Stimulated activated CD4-positive, alpha-beta T cell treated with anti-CD3 and anti-CD28 coated beads, TNF-alpha, amount 100 ng/mL, for 48 hours (primary cell): ENCODE measurements at regions not wholly inside any gene's neighbourhood (a gene's known extent, or its start where the extent isn't known, plus 50 kb on each side); places are given as distances from the start of the nearest gene placed in this dataset.

Source experiments
- DNase-seq, 3 donors: peaks; one replicate each; pipeline ENCODE4 v3.0.0-alpha.2; 2020; ENCODE audit warnings: low read depth in 3 of 3

DNA sequence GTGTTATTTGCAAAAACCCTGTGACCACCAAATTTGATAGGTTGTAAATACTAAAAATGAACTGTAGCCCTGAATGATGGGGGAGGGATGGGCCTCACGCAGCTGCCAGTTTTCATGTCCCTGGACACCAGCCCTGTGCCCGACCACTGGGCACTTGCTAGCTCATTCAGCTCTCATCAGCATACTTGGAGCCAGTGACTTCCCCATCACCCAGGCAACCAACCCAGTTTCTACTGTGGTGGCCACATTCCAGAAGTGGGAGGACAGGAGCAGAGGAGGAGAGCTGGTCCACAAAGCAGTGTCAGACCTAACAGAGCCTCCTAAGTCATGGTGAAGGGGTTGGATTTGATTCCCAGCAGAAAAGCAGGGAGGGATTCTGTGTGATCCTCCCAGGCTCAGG, 128.2 kb downstream of the CPEB2 start:
- DNase-seq = no peak

DNA sequence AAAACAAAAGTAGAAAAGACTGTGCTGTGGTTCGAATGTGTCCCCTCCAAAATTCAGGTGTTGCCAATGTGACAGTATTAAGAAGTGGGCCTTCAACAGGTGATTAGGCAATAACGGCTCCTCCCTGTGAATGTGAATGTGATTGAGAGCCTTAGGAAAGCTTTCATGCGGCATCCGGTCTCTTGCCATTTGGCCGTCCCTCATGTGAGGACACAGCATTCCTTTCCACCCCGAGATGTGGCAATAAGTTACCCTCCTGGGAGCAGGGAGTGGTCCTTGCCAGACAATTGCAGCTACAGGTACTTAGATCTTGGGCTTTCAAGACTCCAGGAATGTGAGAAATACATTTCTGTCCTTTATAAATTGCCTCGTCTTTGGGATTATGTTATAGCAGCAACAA, 129.3 kb downstream of the CPEB2 start:
- DNase-seq = no peak

DNA sequence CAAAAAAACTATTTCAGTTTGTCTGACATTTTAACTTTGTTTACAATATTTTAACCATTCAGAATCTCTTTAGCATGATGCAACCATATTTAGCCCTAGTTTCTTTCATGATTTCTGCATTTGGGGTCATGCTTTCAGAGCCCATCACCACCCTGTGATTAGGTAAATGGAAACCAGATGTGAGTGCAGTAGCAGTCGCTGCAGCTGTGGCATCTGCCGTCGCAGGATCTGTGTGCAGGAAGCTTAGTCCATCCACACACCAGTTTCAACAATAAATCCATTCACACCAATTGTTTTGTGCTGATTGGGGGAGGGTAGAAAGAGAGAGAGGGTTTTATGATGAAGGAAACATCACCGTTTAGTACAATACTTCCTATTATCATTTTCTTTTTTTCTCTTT, 130.5 kb downstream of the CPEB2 start:
- no peak for DNase-seq

DNA sequence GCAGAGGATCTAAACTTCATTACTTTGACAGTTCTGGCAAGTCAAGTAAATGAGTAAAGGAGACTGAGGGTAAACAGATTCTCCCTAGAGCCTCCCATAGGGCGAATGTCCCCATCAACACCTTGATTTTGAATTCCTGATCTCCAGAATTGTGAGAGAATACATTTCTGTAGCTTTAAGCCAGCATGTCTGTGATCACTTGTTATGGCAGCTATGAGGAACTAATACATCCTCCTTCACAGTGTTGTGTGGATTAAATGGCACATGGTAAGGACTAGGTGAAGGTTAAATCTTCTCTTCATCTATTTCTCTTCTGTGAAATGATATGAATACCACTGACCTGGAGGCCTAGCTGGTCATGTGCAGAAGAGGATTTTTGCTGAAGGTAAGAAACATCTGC, 137.3 kb downstream of the CPEB2 start:
- DNase-seq = no peak

DNA sequence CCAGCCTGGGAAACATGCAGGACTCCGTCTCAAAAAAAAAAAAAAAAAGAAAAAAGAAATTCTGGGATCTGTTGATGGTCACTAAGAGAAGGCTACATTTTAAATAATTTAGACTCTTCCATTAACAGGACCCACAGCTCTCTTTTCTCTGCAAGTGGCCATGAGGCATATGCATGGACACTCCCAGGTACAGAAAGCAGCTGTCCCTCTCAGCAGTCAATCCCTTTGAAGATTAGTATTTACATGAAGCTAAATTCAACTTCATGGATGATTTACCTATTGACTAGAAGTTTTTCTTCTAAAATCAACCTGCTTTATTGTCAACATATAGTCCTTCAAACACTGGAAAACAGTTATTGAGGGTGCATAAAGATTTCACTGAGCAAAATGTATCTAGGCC, 139.9 kb downstream of the CPEB2 start:
- no peak for DNase-seq

DNA sequence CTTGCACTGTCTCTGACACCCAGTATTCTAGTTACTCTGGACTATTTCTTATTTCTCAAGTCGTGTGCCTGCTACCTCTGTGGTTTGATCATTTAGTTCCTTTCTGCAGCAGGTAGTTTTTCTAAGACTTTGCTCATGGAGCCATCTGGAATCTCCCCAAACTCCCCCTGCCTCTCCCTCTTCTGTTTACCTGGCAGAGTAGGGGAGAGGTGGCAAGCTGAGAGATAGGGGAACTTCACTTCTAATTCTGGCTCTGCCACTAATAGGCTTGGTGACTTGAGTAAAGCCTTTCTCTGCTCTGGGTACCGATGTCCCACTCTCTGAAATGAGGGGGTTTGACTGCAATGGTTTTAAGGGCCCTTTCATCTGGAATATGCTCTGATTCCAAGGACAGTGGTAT, 141.3 kb downstream of the CPEB2 start:
- DNase-seq = no peak

DNA sequence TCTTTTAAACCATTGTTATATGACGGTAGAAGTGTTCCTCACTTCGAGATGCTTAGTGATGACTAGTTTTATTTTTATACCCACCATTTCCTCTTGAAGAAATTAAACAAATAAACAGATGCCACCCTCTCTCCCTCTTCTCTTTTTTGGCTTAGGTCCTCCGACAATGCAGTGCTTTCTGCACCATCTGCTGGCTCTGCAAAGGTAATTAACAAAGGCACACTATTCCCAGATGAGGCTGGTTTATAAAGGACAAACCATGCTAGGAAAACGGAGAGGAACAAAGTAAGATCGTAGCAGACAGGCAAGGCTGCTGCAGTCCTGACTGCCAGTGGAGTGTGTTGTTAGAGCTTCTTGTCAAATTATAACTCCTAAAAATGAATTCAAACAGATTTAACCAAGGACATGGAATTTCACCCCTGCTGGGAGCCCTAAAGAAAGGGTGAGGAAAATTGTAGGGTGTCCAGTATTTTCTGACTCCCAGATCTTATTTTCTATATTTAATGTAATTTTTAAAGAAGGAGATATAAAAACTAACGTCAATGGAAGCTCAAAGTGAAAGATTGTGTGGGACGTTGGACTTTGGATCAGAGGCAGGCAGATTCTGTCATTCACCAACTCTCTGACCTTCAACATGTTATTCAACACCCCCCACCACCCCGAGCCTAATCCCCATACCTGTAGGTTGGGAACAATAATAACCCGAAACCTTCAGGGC, 142.1 kb downstream of the CPEB2 start:
- no peak for DNase-seq

DNA sequence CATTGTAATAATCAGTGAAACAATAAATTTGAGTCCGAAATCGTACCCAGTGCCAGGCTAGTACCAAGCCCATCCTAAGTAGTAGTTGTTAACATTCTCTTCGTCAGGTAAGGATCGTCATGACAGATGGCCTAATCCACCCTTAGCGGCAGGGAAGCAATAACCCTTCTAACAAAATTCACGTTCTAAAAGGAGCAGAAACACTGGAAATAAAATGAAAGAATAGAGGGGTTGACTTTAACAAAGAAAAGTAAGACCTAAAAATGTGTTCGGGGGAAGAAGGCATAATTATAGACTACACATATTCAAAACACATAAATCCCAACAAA, 142.7 kb downstream of the CPEB2 start:
- no peak for DNase-seq

DNA sequence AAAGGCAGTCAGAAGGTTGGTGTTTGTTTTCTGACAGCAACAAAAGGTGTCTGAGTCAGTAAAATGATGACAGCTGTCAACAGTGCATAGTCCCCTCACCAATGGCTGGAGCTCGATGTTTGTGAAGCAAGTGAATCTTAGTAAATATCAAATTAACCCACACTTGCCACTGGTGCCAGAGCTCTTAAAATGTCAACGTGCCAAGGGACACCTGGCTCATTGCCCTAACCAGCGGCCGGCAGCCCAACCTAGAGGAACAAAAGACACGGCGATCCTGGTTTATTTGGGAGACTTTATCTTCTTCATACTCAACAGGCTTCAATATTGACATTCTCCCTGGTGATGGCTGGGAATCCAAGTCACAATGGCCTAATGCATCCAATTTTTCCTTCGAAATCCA, 143.4 kb downstream of the CPEB2 start:
- no peak for DNase-seq

DNA sequence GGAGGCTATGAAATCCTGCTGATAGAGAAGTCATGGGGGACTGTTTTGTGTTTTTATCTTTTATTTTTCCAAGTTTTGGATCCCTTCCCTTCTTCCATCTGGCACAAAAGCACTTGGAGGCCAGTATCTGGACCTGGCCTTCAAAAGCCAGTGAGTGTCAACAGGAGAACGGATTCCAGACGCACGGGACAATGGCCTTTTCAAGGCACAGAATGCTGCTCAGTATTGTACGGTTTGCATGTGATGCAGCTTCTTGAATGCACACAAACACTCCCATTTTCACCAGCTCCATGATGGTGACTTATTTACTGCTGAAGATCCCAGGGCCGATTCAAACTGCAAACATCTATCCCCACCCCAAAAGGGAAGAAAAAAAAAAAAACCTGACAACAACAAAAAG, 145.4 kb downstream of the CPEB2 start:
- no peak for DNase-seq

DNA sequence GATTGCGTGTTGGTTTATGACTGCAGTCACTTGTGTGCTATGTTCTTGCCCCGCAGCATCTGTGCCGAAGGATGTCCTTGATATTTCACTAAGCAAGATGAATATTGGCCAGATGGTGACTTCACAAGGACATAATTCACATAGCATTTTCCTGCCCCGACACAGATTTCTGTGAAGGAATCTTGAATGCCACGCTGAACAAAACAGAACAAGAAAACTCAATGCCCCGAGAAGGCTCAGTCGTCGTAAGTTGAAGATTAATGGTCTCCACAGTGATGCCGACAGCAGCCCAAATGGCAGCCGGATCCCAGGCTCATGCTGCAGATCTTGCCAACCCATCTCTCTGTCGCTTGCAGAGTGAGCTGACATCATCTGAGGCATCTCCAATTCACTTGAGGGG, 145.9 kb downstream of the CPEB2 start:
- DNase-seq = no peak

DNA sequence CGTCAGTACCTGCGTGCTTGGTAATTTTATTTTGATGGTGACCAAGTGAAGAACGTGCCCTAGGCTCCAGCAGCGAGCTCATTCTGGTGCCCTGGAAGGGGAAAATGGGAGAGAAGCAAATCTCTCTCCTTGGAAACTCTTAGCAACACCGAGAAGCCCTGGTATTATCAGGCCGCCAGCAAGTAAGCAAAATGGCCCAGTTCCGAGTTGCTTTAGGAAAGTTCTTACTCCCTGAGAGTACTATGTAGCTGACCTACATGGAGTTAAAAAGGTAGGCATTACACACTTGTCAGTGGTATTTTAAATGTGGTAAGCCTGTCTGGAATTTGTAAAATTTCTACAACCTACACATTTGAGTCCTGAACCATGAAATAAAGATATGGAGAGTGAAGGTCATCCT, 146.4 kb downstream of the CPEB2 start:
- no peak for DNase-seq

DNA sequence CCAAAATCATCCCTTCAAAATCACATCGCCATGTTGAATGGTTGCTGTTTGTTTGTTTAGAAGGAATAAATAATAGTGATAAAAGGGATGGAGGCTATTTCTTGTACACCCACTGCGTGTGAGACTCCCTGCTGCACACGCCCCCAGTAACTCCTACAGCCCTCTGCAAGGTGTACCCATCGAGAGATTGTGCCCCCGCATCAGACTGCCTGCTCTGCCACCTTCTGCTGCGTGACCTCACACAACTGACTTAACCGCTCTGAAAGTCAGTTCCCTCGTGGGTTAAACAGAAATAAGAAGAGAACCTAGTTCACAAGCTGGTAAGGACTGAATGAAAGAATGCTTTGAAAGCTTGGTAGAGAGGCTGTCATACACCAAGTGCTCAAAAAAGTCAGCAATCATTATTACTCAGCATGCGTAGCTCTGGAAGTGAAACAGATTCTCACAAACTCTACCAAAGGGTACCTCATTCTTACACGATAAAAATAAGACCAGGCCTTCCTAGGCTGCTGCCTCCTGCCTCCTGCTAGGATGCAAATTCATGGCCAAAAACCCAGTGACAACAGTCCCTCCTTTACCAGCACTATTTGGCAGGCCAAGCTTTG, 147.1 kb downstream of the CPEB2 start:
- DNase-seq = no peak

DNA sequence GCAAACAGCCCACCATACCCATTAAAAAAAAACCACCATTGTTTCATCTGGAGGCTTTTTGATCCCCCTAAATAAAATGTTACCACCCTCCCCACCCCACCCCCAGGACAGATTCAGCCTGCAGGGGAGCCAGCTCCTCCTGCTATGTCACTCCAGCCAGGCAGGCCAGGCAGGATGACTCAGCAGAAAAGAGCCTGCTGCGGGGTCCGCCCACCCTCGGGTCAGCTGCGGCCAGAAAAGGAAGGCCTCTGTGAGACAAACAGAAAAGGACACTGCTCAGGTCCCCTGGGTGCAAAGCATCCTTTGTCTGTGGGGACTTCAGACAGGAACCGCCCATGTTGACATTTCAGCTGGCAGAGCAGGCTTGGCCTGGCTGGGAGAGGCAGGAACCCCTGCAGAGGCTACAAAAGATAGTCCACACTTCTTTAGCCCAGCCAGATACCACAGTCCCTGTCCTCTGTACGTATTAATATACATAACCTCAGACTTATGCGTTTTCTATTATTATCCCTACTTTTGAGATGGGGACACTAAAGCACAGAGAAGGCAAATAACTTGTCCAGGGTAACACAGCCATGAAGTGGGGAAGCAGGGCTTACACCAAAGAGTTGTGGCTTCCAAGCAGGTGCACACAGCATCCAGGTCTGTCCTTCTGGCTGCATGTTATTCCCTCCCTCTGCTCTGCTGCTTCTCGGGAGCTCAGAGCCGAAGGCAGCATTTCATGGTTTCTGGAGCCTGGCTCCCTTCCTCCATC, 147.7 kb downstream of the CPEB2 start:
- no peak for DNase-seq

DNA sequence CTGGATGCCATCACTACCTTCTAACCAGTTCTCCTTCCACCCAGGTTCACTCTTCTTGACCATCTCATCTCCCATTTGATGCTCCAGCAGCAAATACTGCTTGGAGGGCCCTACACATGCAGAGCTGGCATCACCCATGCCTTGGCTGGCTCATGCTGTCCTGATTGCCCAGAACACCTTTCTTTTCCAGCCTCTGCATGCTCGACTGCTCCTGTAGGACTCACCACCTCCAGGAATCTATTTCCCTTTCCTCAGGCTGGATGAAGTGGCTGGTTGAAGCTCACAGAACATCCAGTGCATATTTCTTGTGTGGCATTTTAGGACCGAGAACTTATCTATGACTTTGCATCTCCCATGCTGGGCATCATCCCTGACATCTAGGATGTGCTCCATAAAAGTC, 148.3 kb downstream of the CPEB2 start:
- DNase-seq = no peak

DNA sequence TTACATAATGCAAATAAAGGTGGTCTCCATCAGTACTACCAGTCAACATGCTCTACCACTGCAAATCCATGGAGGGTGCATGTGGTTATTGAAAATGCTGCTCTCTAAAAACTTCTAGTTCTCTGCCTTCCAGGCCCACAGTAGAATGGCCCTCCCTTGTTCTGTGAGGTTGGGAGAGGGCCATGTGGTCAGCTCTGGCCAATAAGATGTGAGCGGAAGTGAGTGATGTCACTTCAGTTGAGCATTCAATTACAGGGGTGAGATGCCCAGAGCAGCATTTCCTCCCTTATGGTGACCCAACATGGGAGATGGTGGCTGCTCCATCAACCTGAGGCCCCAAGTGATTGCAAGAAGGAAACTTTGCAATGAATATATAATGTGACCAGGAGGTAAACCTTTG, 148.8 kb downstream of the CPEB2 start:
- DNase-seq = no peak

DNA sequence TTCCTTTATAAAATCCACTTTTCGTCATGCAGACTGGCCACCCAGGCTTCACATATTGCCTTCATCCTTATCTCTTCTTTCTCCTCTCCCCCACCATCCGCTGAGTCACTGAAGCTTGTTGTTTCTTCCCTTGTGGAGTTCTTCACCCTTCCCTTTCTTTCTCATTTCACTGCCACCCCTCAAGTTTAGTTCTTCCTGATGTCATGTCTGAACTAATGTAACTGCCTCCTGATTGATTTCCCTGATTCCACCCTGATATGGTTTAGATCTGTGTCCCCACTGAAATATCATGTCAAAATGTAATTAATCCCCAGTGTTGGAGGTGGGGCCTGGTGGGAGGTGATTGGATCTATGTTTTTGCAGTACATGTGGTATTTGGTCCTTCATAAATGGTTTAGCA, 151.4 kb downstream of the CPEB2 start:
- no peak for DNase-seq

DNA sequence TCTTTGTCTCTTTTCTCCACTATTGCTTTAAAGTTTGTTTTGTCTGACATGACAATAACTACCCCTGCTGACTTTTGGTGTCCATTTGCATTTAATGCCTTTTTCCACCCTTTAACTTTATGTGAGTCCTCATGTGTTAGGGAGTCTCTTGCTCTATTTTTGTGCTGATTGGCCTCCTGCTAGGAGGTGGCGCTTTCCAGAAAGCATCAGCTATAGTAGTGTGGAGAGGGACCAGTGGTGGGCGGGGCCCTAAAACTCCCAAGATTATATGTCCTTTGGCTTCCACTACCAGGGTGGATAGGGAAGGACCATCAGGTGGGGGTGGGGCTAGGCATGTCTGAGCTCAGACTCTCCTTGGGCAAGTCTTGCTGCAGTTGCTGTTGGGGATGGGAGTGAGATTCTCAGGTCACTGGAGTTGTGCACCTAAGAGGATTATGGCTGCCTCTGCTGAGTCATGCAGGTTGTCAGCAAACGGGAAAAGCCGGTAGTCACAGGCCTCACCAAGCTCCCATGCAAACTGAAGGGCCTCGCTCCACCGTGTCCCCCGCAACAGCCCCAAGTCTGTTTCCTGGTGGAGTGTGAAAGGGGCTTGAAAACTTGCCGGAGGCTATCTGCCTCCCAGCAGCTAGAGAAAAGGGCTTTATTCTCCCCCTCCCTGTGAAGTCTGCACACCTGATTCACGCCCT, 156.3 kb downstream of the CPEB2 start:
- DNase-seq = no peak

DNA sequence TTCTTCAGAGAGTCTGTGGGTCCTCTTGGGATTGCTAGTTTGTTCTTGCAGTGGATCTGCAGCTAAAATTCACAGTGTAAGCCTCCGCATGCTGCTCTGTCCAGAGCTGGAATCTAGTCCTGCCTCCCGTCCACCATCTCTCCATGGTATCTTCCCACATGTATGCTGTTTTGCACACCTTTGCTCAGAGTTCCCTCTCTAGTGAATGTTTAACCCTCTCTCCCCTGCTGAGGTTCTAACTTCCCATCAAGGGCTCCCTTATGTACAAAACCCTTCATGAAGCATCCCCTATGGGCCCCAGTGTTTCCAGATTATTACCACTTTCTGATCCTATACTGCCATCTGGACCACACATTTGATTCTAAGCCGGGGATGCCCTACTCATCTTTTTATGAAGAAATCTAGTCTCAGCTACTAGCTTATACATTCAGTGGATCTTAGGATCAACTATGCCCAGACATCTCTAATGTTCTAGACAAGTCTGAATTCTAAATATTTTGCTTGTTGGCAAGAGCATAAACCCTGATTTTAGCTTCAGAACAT, 157.3 kb downstream of the CPEB2 start:
- no peak for DNase-seq

DNA sequence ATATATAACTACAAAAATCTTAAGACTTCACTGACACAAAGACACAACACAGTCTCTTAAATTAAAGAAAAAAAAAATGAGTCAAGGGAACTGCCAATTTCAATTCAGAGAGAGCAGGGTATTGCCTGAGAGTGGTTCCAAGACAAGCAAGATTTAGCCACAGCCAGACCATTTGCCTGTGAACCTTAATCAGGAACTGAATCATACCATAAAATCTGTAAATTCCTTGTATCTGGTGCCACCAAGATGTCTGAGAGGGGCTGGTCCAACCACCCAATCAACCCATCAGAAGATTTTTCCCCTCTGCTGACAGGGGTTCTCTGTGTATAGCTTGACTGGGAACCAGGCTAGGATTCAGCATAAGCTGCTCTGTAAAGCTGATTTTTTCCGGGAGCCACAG, 159.2 kb downstream of the CPEB2 start:
- DNase-seq = no peak

DNA sequence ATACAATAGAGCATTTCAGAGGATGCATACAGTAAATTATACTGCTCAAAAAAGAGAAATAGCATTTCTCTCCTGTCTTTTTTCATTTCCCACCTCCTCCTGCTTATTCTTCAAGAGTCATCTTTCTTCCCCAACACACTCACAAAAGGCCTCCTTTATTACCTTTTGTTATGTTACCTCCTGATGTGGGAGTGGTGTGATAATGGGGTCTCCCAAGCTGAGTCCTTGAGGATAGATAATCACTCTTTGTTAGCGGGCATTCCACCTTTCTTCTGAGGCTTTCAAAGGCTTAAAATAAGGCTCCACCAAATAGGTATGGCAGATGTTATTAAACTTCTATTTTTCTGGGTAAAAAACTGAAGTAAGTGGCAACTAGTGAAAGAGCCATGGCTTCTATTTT, 159.8 kb downstream of the CPEB2 start:
- DNase-seq = no peak

DNA sequence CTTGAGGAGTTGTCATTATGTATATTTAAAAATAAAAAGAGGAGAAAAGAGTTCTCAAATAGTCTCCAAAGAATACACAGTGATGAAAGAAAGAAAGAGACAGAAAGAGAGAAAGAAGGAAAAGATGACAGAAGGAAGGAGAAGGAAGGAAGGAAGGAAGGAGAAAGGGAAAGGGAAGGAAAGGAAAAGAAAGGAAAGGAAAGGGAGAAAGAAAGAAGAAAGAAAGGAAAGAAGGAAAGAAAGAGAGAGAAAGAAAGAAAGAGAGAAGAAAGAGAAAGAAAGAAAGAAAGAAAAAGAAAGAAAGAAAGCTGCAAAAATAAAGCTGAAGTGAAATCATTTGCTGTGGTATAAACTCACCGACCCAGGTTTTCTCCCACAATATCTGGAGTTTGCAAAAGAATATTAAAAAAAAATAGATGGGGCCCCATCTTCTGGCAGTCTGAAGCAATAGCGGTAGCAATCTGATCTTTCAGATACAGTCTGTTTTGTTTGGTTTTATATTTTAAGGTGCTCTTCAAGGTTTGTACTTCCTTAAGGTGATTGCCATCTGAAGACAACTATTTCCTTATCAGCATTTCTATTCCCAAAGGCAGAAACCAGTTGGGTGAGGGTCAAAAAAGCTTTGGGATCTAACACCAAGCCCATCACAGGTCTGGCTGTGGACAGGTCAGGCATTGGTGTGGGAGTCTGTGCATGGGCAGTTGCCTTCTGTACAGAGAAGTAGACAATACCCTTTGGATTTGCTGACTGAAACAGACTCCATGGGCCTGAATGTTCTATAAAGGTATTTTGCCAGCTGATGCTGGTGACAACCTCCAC, 160.4 kb downstream of the CPEB2 start:
- no peak for DNase-seq
